Lung (tissue), 11 donors: ENCODE measurements at regions not wholly inside any gene's neighbourhood (a gene's known extent, or its start where the extent isn't known, plus 50 kb on each side); places are given as distances from the start of the nearest gene placed in this dataset.

Experiments
- ATAC-seq: fragments of 200-7000 bp; cut with Tn5 transposase; one replicate; pipeline ENCODE4 v1.9.1; 2020; ENCODE audit warnings: moderate number of reproducible peaks; ENCODE audit not compliant: insufficient read depth, low FRiP score
- DNase-seq, 3 donors: peaks; one replicate each; pipeline ENCODE4 v3.0.0-alpha.2; 2013 to 2017
- H3K27ac ChIP-seq, 2 donors: one replicate each; pipeline ENCODE4 v1.5.1; 2013; ENCODE audit warnings: mild to moderate bottlenecking in 2 of 2, moderate library complexity in 2 of 2, control low read depth in 1 of 2, inconsistent platforms in 1 of 2, low read depth in 1 of 2, low read length in 1 of 2
- H3K27me3 ChIP-seq, 3 donors: one replicate each; pipeline ENCODE4 v1.5.1; 2013; ENCODE audit warnings: low read length in 2 of 3; ENCODE audit not compliant: control insufficient read depth in 3 of 3, insufficient read depth in 3 of 3
- H3K36me3 ChIP-seq, 4 donors: one replicate each; pipeline ENCODE4 v1.5.1; 2013; ENCODE audit warnings: low read length in 4 of 4, mild to moderate bottlenecking in 1 of 4, moderate library complexity in 1 of 4; ENCODE audit not compliant: control insufficient read depth in 4 of 4, insufficient read depth in 4 of 4
- H3K4me1 ChIP-seq, 5 donors: one replicate each; pipeline ENCODE4 v1.5.1; 2013; ENCODE audit warnings: low read length in 5 of 5, mild to moderate bottlenecking in 2 of 5, moderate library complexity in 1 of 5; ENCODE audit not compliant: control insufficient read depth in 5 of 5, insufficient read depth in 5 of 5
- H3K4me3 ChIP-seq: one replicate; pipeline ENCODE4 v1.5.1; 2013; ENCODE audit warnings: mild to moderate bottlenecking, control low read depth, moderate library complexity
- H3K9ac ChIP-seq, 2 donors: one replicate each; pipeline ENCODE4 v1.5.1; 2013; ENCODE audit warnings: low read length in 2 of 2, control low read depth in 1 of 2; ENCODE audit not compliant: insufficient read depth in 1 of 2
- H3K9me3 ChIP-seq, 4 donors: one replicate each; pipeline ENCODE4 v1.5.1; 2013; ENCODE audit warnings: low read length in 3 of 4, mild to moderate bottlenecking in 1 of 4, moderate library complexity in 1 of 4; ENCODE audit not compliant: control insufficient read depth in 4 of 4, insufficient read depth in 3 of 4
- CTCF ChIP-seq: IDR thresholded peaks from 2 replicates; pipeline ENCODE4 v1.5.1; 2012; ENCODE audit warnings: mild to moderate bottlenecking; ENCODE audit errors: control extremely low read depth, extremely low read depth
- WGBS, 2 donors: extraction: QIAGEN DNeasy Blood & Tissue Kit; methylation state at CpG; one replicate each; pipeline ENCODE4 v1.1.7; 2013; 5-methylcytosine and 5-hydroxymethylcytosine counted together
- donor health status: control.
- donor health status: control.
- donor health status: Bipolar disorder and iron deficiency.
- donor health status: healthy.
- donor health status: DM: yes; HTN: yes; CAD: no.

- Histone ChIP-seq H3K27me3 (no peaks in the 10 kb centered on the region), H3K9me3 (no peaks in the 10 kb centered on the region), H3K27ac (no peak overlapping the region), H3K4me1 (peaks cover 0 to 12% (median 0%) of the 10 kb centered on the region in 5 donors), H3K9ac (no peak overlapping the region), H3K36me3 (no peaks in the 10 kb centered on the region), H3K4me3 (no peak overlapping the region)
- ATAC-seq (no peak), DNase-seq (no peak)
- no peak for TF ChIP-seq CTCF
- 86 to 88% methylated on average over 12 of the region's 12 CpGs for WGBS, 2 donors
Measured at GRCh38 chr1:200464784-200465400, 55.1 kb upstream of the ZNF281 start.
